ENCODE measurements at regions not wholly inside any gene's neighbourhood (a gene's known extent, or its start where the extent isn't known, plus 50 kb on each side); places are given as distances from the start of the nearest gene placed in this dataset.

- no peak for TF ChIP-seq CTCF (IDR thresholded peaks at IDR 0.05)
- no peak for TF ChIP-seq ZFX (IDR thresholded peaks at IDR 0.05; ENCODE audit: borderline replicate concordance)
These were observed 103.5 kb upstream of the ENPEP start for GRCh38 chr4:110372485-110372884.

Data from 22Rv1 (cell line).